ENCODE measurements at regions not wholly inside any gene's neighbourhood (a gene's known extent, or its start where the extent isn't known, plus 50 kb on each side); places are given as distances from the start of the nearest gene placed in this dataset.

- Histone ChIP-seq H3K36me3 (replicated peaks; ENCODE audit: control insufficient read depth, insufficient read depth, low read length) (no peaks in the 10 kb centered on the region), H3K27me3 (ENCODE audit: control insufficient read depth, insufficient read depth, low read length) (no peaks in the 10 kb centered on the region), H3K4me3 (ENCODE audit: insufficient read depth, low read depth, low read length) (no peak overlapping the region)
- no peak for DNase-seq
These were observed 573.8 kb upstream of the ARGLU1 start for GRCh38 chr13:107141767-107142166.

- Histone ChIP-seq H3K36me3 (replicated peaks; ENCODE audit: control insufficient read depth, insufficient read depth, low read length) (no peaks in the 10 kb centered on the region), H3K27me3 (ENCODE audit: control insufficient read depth, insufficient read depth, low read length) (no peaks in the 10 kb centered on the region), H3K4me3 (ENCODE audit: insufficient read depth, low read depth, low read length) (no peak overlapping the region)
- DNase-seq = no peak
These were observed 571.1 kb upstream of the ARGLU1 start for GRCh38 chr13:107139006-107139405.

GRCh38 chr13:107138486-107138885 is 570.5 kb upstream of the ARGLU1 start:
- H3K27me3 ChIP-seq (ENCODE audit: control insufficient read depth, insufficient read depth, low read length) = no peaks in the 10 kb centered on the region
- no peak for DNase-seq

GRCh38 chr13:107133950-107134349 is 566.0 kb upstream of the ARGLU1 start:
- H3K36me3 ChIP-seq (replicated peaks; ENCODE audit: control insufficient read depth, insufficient read depth, low read length) = no peaks in the 10 kb centered on the region
- H3K4me3 ChIP-seq (ENCODE audit: insufficient read depth, low read depth, low read length) = no peak overlapping the region
- DNase-seq = no peak
- no peaks in the 10 kb centered on the region for H3K27me3 ChIP-seq (ENCODE audit: control insufficient read depth, insufficient read depth, low read length)

More at GRCh38 chr13:107138486-107138885, 570.5 kb upstream of the ARGLU1 start:
- Histone ChIP-seq H3K4me3 (ENCODE audit: insufficient read depth, low read depth, low read length) (no peak overlapping the region), H3K36me3 (replicated peaks; ENCODE audit: control insufficient read depth, insufficient read depth, low read length) (no peaks in the 10 kb centered on the region)

- no peaks in the 10 kb centered on the region for H3K36me3 ChIP-seq (replicated peaks; ENCODE audit: control insufficient read depth, insufficient read depth, low read length)
- no peak overlapping the region for H3K4me3 ChIP-seq (ENCODE audit: insufficient read depth, low read depth, low read length)
- no peak for DNase-seq
- no peaks in the 10 kb centered on the region for H3K27me3 ChIP-seq (ENCODE audit: control insufficient read depth, insufficient read depth, low read length)
These were observed 562.6 kb upstream of the ARGLU1 start for GRCh38 chr13:107130566-107130965.

- H3K36me3 ChIP-seq (replicated peaks; ENCODE audit: control insufficient read depth, insufficient read depth, low read length) = no peaks in the 10 kb centered on the region
- no peak overlapping the region for H3K4me3 ChIP-seq (ENCODE audit: insufficient read depth, low read depth, low read length)
- DNase-seq = no peak
- H3K27me3 ChIP-seq (ENCODE audit: control insufficient read depth, insufficient read depth, low read length) = no peaks in the 10 kb centered on the region
These were observed 556.8 kb upstream of the ARGLU1 start for GRCh38 chr13:107124730-107125129.

GRCh38 chr13:107124129-107124718 is 556.3 kb upstream of the ARGLU1 start:
- no peak overlapping the region for H3K4me3 ChIP-seq (ENCODE audit: insufficient read depth, low read depth, low read length)
- H3K27me3 ChIP-seq (ENCODE audit: control insufficient read depth, insufficient read depth, low read length) = no peaks in the 10 kb centered on the region
- no peak for DNase-seq
- no peaks in the 10 kb centered on the region for H3K36me3 ChIP-seq (replicated peaks; ENCODE audit: control insufficient read depth, insufficient read depth, low read length)

- H3K27me3 ChIP-seq (ENCODE audit: control insufficient read depth, insufficient read depth, low read length) = no peaks in the 10 kb centered on the region
- no peaks in the 10 kb centered on the region for H3K36me3 ChIP-seq (replicated peaks; ENCODE audit: control insufficient read depth, insufficient read depth, low read length)
- H3K4me3 ChIP-seq (ENCODE audit: insufficient read depth, low read depth, low read length) = no peak overlapping the region
- no peak for DNase-seq
These were observed 553.9 kb upstream of the ARGLU1 start for GRCh38 chr13:107121793-107122192.

- DNase-seq = no peak
- Histone ChIP-seq H3K4me3 (ENCODE audit: insufficient read depth, low read depth, low read length) (no peak overlapping the region), H3K27me3 (ENCODE audit: control insufficient read depth, insufficient read depth, low read length) (no peaks in the 10 kb centered on the region), H3K36me3 (replicated peaks; ENCODE audit: control insufficient read depth, insufficient read depth, low read length) (no peaks in the 10 kb centered on the region)
These were observed 552.3 kb upstream of the ARGLU1 start for GRCh38 chr13:107119989-107120881.

GRCh38 chr13:107118506-107118905 is 550.6 kb upstream of the ARGLU1 start:
- Histone ChIP-seq H3K36me3 (replicated peaks; ENCODE audit: control insufficient read depth, insufficient read depth, low read length) (no peaks in the 10 kb centered on the region), H3K4me3 (ENCODE audit: insufficient read depth, low read depth, low read length) (no peak overlapping the region), H3K27me3 (ENCODE audit: control insufficient read depth, insufficient read depth, low read length) (no peaks in the 10 kb centered on the region)
- DNase-seq = no peak

GRCh38 chr13:107117327-107118012 is 549.5 kb upstream of the ARGLU1 start:
- no peak overlapping the region for H3K4me3 ChIP-seq (ENCODE audit: insufficient read depth, low read depth, low read length)
- no peaks in the 10 kb centered on the region for H3K36me3 ChIP-seq (replicated peaks; ENCODE audit: control insufficient read depth, insufficient read depth, low read length)
- no peak for DNase-seq
- no peaks in the 10 kb centered on the region for H3K27me3 ChIP-seq (ENCODE audit: control insufficient read depth, insufficient read depth, low read length)

- DNase-seq = no peak
- Histone ChIP-seq H3K4me3 (ENCODE audit: insufficient read depth, low read depth, low read length) (no peak overlapping the region), H3K36me3 (replicated peaks; ENCODE audit: control insufficient read depth, insufficient read depth, low read length) (no peaks in the 10 kb centered on the region), H3K27me3 (ENCODE audit: control insufficient read depth, insufficient read depth, low read length) (no peaks in the 10 kb centered on the region)
These were observed 545.5 kb upstream of the ARGLU1 start for GRCh38 chr13:107113387-107113786.

- no peak for DNase-seq
- Histone ChIP-seq H3K27me3 (ENCODE audit: control insufficient read depth, insufficient read depth, low read length) (no peaks in the 10 kb centered on the region), H3K36me3 (replicated peaks; ENCODE audit: control insufficient read depth, insufficient read depth, low read length) (no peaks in the 10 kb centered on the region), H3K4me3 (ENCODE audit: insufficient read depth, low read depth, low read length) (no peak overlapping the region)
These were observed 543.3 kb upstream of the ARGLU1 start for GRCh38 chr13:107111248-107111647.

GRCh38 chr13:107104631-107105030 is 536.7 kb upstream of the ARGLU1 start:
- H3K4me3 ChIP-seq (ENCODE audit: insufficient read depth, low read depth, low read length) = no peak overlapping the region
- DNase-seq = no peak

GRCh38 chr13:107102676-107103075 is 534.7 kb upstream of the ARGLU1 start:
- DNase-seq = no peak
- no peaks in the 10 kb centered on the region for H3K27me3 ChIP-seq (ENCODE audit: control insufficient read depth, insufficient read depth, low read length)
- no peaks in the 10 kb centered on the region for H3K36me3 ChIP-seq (replicated peaks; ENCODE audit: control insufficient read depth, insufficient read depth, low read length)
- no peak overlapping the region for H3K4me3 ChIP-seq (ENCODE audit: insufficient read depth, low read depth, low read length)

More at GRCh38 chr13:107104631-107105030, 536.7 kb upstream of the ARGLU1 start:
- Histone ChIP-seq H3K27me3 (ENCODE audit: control insufficient read depth, insufficient read depth, low read length) (no peaks in the 10 kb centered on the region), H3K36me3 (replicated peaks; ENCODE audit: control insufficient read depth, insufficient read depth, low read length) (no peaks in the 10 kb centered on the region)

Measured in H7 (cell line).